ENCODE measurements at regions not wholly inside any gene's neighbourhood (a gene's known extent, or its start where the extent isn't known, plus 50 kb on each side); places are given as distances from the start of the nearest gene placed in this dataset.

GRCh38 chr2:9077691-9078090, 74.2 kb upstream of the MBOAT2 start:
- no peak for DNase-seq

GRCh38 chr2:9076755-9077154, 73.3 kb upstream of the MBOAT2 start:
- no peak for DNase-seq

GRCh38 chr2:9076210-9076609, 72.7 kb upstream of the MBOAT2 start:
- no peak for DNase-seq

- no peak for DNase-seq
Measured at GRCh38 chr2:9074930-9075329, 71.4 kb upstream of the MBOAT2 start.

- no peak for DNase-seq
Measured at GRCh38 chr2:9071584-9072124, 68.2 kb upstream of the MBOAT2 start.

- no peak for DNase-seq
Measured at GRCh38 chr2:9071032-9071431, 67.5 kb upstream of the MBOAT2 start.

GRCh38 chr2:9069543-9069942, 66.1 kb upstream of the MBOAT2 start:
- no peak for DNase-seq

GRCh38 chr2:9065901-9066300, 62.4 kb upstream of the MBOAT2 start:
- no peak for DNase-seq

GRCh38 chr2:9063023-9063606, 59.6 kb upstream of the MBOAT2 start:
- no peak for DNase-seq

- no peak for DNase-seq
Measured at GRCh38 chr2:9060819-9061218, 57.3 kb upstream of the MBOAT2 start.

GRCh38 chr2:9057939-9058761, 54.7 kb upstream of the MBOAT2 start:
- DNase-seq, result no peak

- DNase-seq, result no peak
Measured at GRCh38 chr2:9055471-9055870, 52.0 kb upstream of the MBOAT2 start.

- no peak for DNase-seq
Measured at GRCh38 chr2:9053534-9053931, 50.0 kb upstream of the MBOAT2 start.

Data from CD4-positive, alpha-beta T cell treated with Interleukin-4 for 1 hour (primary cell).